ENCODE measurements at regions not wholly inside any gene's neighbourhood (a gene's known extent, or its start where the extent isn't known, plus 50 kb on each side); places are given as distances from the start of the nearest gene placed in this dataset.
"Not testable (repeated sequence)": the region's sequence is repeated elsewhere in the genome, so short reads cannot be mapped to it uniquely, and the experiment has no call there.

GRCh38 chrX:8018934-8019333, 91.7 kb upstream of the PNPLA4 start:
- DNase-seq: no peak

GRCh38 chrX:8010105-8010504, 82.9 kb upstream of the PNPLA4 start:
- no peak for DNase-seq

GRCh38 chrX:8005678-8006347, 78.6 kb upstream of the PNPLA4 start:
- DNase-seq: no peak

GRCh38 chrX:8003147-8003883, 76.1 kb upstream of the PNPLA4 start:
- DNase-seq: no peak

GRCh38 chrX:7996851-7997250, 69.6 kb upstream of the PNPLA4 start:
- no peak for DNase-seq

- no peak for DNase-seq
Measured at GRCh38 chrX:7996414-7996813, 69.2 kb upstream of the PNPLA4 start.

- DNase-seq: no peak
Measured at GRCh38 chrX:7993873-7994272, 66.7 kb upstream of the PNPLA4 start.

GRCh38 chrX:7988013-7988759, 61.0 kb upstream of the PNPLA4 start:
- not testable (repeated sequence) for DNase-seq

GRCh38 chrX:7987160-7988012, 60.2 kb upstream of the PNPLA4 start:
- no peak for DNase-seq

GRCh38 chrX:7986738-7987137, 59.5 kb upstream of the PNPLA4 start:
- not testable (repeated sequence) for DNase-seq

GRCh38 chrX:7985568-7985967, 58.4 kb upstream of the PNPLA4 start:
- DNase-seq: no peak

- no peak for DNase-seq
Measured at GRCh38 chrX:7983581-7983980, 56.4 kb upstream of the PNPLA4 start.

All from NCI-H1694 (cell line).